Neural crest cell (in vitro differentiated cells): ENCODE measurements at regions not wholly inside any gene's neighbourhood (a gene's known extent, or its start where the extent isn't known, plus 50 kb on each side); places are given as distances from the start of the nearest gene placed in this dataset.

Source experiments
- DNase-seq: peaks from one replicate; pipeline ENCODE4 v3.0.0; 2021; ENCODE audit warnings: low read depth, mixed read lengths, low spot score
- H3K27ac Mint-ChIP-seq: one replicate; pipeline ENCODE4 v1.8.0; 2021; ENCODE audit warnings: mild to moderate bottlenecking, mixed read lengths; ENCODE audit not compliant: unreplicated experiment
- H3K27me3 Mint-ChIP-seq: 2 replicates; pipeline ENCODE4 v1.8.0; 2021; ENCODE audit warnings: low read depth, mild to moderate bottlenecking, mixed read lengths
- H3K36me3 Mint-ChIP-seq: 2 replicates; pipeline ENCODE4 v1.8.0; 2021; ENCODE audit warnings: low read depth, mild to moderate bottlenecking, mixed read lengths
- H3K4me1 Mint-ChIP-seq: 2 replicates; pipeline ENCODE4 v1.8.0; 2021; ENCODE audit warnings: mixed read lengths
- H3K4me3 Mint-ChIP-seq: one replicate; pipeline ENCODE4 v1.8.0; 2021; ENCODE audit warnings: mild to moderate bottlenecking, mixed read lengths
- H3K9me3 Mint-ChIP-seq: 2 replicates; pipeline ENCODE4 v1.8.0; 2021; ENCODE audit warnings: mixed read lengths
- CTCF ChIP-seq: fragments of 200-600 bp; sonication (generic); conservative IDR thresholded peaks from 2 replicates; pipeline ENCODE4 v1.5.0; 2021; ENCODE audit warnings: antibody characterized with exemption, mild to moderate bottlenecking

- no peaks in the 10 kb centered on the region for H3K9me3 Mint-ChIP-seq
- no peaks in the 10 kb centered on the region for H3K36me3 Mint-ChIP-seq
- DNase-seq, result no peak
- H3K4me1 Mint-ChIP-seq, result no peaks in the 10 kb centered on the region
- no peak overlapping the region for H3K4me3 Mint-ChIP-seq
- H3K27ac Mint-ChIP-seq, result no peak overlapping the region
- TF ChIP-seq CTCF, result no peak
- H3K27me3 Mint-ChIP-seq, result peaks cover 5% of the 10 kb centered on the region
Observed at GRCh38 chr2:19556648-19557047, 198.2 kb upstream of the OSR1 start.

GRCh38 chr2:19554520-19554919 is 196.1 kb upstream of the OSR1 start:
- H3K27me3 Mint-ChIP-seq, result peaks cover 5% of the 10 kb centered on the region
- no peak for DNase-seq
- TF ChIP-seq CTCF, result no peak
- no peaks in the 10 kb centered on the region for H3K9me3 Mint-ChIP-seq
- no peaks in the 10 kb centered on the region for H3K4me1 Mint-ChIP-seq
- no peak overlapping the region for H3K4me3 Mint-ChIP-seq
- H3K36me3 Mint-ChIP-seq, result no peaks in the 10 kb centered on the region
- H3K27ac Mint-ChIP-seq, result no peak overlapping the region

GRCh38 chr2:19552270-19552669 is 193.8 kb upstream of the OSR1 start:
- no peak overlapping the region for H3K27ac Mint-ChIP-seq
- H3K9me3 Mint-ChIP-seq, result no peaks in the 10 kb centered on the region
- TF ChIP-seq CTCF, result no peak
- H3K27me3 Mint-ChIP-seq, result peaks cover 5% of the 10 kb centered on the region
- no peaks in the 10 kb centered on the region for H3K36me3 Mint-ChIP-seq
- no peak for DNase-seq
- H3K4me1 Mint-ChIP-seq, result no peaks in the 10 kb centered on the region
- no peak overlapping the region for H3K4me3 Mint-ChIP-seq

GRCh38 chr2:19550750-19551149 is 192.3 kb upstream of the OSR1 start:
- H3K27ac Mint-ChIP-seq, result no peak overlapping the region

GRCh38 chr2:19549821-19550220 is 191.4 kb upstream of the OSR1 start:
- H3K4me3 Mint-ChIP-seq, result no peak overlapping the region
- peaks cover 5% of the 10 kb centered on the region for H3K27me3 Mint-ChIP-seq
- no peak for DNase-seq
- TF ChIP-seq CTCF, result no peak
- H3K9me3 Mint-ChIP-seq, result no peaks in the 10 kb centered on the region
- no peak overlapping the region for H3K27ac Mint-ChIP-seq
- H3K4me1 Mint-ChIP-seq, result no peaks in the 10 kb centered on the region
- no peaks in the 10 kb centered on the region for H3K36me3 Mint-ChIP-seq

More at GRCh38 chr2:19550750-19551149, 192.3 kb upstream of the OSR1 start:
- Mint-ChIP-seq H3K9me3 (no peaks in the 10 kb centered on the region), H3K4me1 (no peaks in the 10 kb centered on the region), H3K4me3 (no peak overlapping the region), H3K36me3 (no peaks in the 10 kb centered on the region), H3K27me3 (peaks cover 5% of the 10 kb centered on the region)
- DNase-seq, result no peak
- TF ChIP-seq CTCF, result no peak

GRCh38 chr2:19548116-19548515 is 189.7 kb upstream of the OSR1 start:
- no peaks in the 10 kb centered on the region for H3K4me1 Mint-ChIP-seq
- H3K27ac Mint-ChIP-seq, result no peak overlapping the region
- no peaks in the 10 kb centered on the region for H3K9me3 Mint-ChIP-seq
- DNase-seq, result no peak
- peaks cover under 1% of the 10 kb centered on the region for H3K27me3 Mint-ChIP-seq
- TF ChIP-seq CTCF, result no peak
- no peak overlapping the region for H3K4me3 Mint-ChIP-seq
- H3K36me3 Mint-ChIP-seq, result no peaks in the 10 kb centered on the region
